ENCODE measurements at regions not wholly inside any gene's neighbourhood (a gene's known extent, or its start where the extent isn't known, plus 50 kb on each side); places are given as distances from the start of the nearest gene placed in this dataset.
A peak's percentile ranks its signal among the peaks of the same experiment; 100 is the strongest.

DNA sequence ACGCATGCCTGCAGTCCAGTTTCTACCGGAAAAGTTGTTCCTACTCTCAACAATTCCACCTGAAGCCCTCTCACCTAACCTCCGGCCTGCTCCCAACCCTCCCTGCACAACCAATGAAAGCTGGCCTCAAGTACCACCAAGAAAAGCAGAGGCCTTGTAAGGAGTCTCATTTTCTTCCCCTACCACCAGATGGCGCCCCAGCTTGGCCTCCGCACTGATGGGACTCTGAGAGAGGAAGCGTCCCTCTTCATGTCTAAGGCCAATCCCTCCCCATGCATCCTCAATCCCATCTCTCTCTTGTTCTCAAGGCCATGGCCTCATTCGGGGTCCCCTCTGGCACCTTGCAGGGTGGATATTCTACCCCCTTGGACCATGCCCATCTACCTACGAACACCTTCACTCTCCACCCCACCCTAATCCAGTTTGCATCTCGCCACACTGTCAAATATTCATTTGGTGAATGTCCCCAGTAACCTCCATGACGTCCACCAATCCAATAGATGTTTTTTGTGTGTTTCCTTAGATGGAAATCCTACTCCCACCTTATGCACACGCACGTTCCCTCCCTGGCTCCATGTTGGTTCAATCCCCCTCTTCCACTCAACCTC is 412.8 kb downstream of the ZNF536 start:
- peak; percentile 86 for ATAC-seq
- intact Hi-C loops (cut with DNase I), result no loop called here

GRCh38 chr19:30783936-30784335 is 411.8 kb downstream of the ZNF536 start:
- Histone ChIP-seq H3K4me1 (no peaks in the 10 kb centered on the region), H3K27me3 (no peaks in the 10 kb centered on the region), H3K36me3 (no peaks in the 10 kb centered on the region), H3K4me3 (no peak overlapping the region), H3K9me3 (no peaks in the 10 kb centered on the region), H3K27ac (no peak overlapping the region)
- DNase-seq (no peak), ATAC-seq (no peak)
- intact Hi-C loops (cut with DNase I), result no loop called here
- no peak for TF ChIP-seq CTCF (IDR thresholded peaks at IDR 0.05)

More for the DNA sequence above, 412.8 kb downstream of the ZNF536 start:
- Histone ChIP-seq H3K9me3 (no peaks in the 10 kb centered on the region), H3K36me3 (no peaks in the 10 kb centered on the region), H3K27me3 (no peaks in the 10 kb centered on the region), H3K27ac (no peak overlapping the region), H3K4me3 (no peak overlapping the region), H3K4me1 (no peaks in the 10 kb centered on the region)
- TF ChIP-seq CTCF (IDR thresholded peaks at IDR 0.05), result peak; percentile 72
- DNase-seq, result peak; percentile 77

GRCh38 chr19:30783212-30783611 is 411.0 kb downstream of the ZNF536 start:
- no peak for TF ChIP-seq CTCF (IDR thresholded peaks at IDR 0.05)
- intact Hi-C loops (cut with DNase I), result no loop called here
- Histone ChIP-seq H3K36me3 (no peaks in the 10 kb centered on the region), H3K4me1 (no peaks in the 10 kb centered on the region), H3K27me3 (no peaks in the 10 kb centered on the region), H3K9me3 (no peaks in the 10 kb centered on the region), H3K4me3 (no peak overlapping the region), H3K27ac (no peak overlapping the region)
- DNase-seq (no peak), ATAC-seq (no peak)

DNA sequence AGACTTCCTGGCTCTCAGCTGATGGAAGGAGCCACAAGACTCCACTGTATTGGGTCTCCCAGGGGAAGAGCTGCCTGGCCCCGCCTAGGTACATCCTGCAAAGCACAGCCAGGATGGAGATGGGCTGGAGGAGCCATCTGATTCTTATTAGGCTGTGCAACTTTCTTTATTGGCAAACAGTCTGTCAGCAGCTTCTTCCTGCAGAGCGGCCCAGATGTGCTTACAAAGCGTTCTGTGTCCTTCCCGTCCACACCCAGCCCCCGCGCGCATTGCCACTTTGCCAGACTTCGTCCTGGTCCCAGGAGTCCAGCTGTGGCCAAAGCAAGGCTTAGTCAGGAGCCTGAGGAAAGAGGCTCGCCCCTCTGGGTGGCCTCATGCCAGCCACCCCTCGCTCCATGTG is 409.3 kb downstream of the ZNF536 start:
- no peak overlapping the region for H3K27ac ChIP-seq
- no peaks in the 10 kb centered on the region for H3K4me1 ChIP-seq
- no peak for TF ChIP-seq CTCF (IDR thresholded peaks at IDR 0.05)
- no peak overlapping the region for H3K4me3 ChIP-seq
- no peak for DNase-seq
- no peak for ATAC-seq
- intact Hi-C loops (cut with DNase I), result no loop called here
- H3K36me3 ChIP-seq, result no peaks in the 10 kb centered on the region
- H3K27me3 ChIP-seq, result no peaks in the 10 kb centered on the region
- H3K9me3 ChIP-seq, result no peaks in the 10 kb centered on the region

DNA sequence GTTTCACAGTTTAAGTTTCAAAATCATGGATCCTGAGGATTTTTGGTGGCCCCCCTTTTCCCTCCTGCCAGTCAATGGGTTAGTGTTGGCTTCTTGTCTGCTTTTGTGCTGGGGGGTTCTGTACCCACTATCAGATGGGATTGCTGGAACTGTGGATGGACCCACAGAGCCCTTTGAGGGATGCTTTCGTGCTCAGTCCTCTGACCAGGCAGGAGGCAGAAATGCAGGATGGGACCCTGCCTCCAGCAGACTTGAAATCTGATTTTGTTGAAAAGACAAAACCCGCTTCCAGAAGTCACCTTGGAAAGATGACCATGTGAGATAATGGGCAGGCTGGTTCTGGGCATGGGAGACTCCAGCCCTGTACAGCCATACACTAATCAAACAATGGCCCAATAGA is 408.9 kb downstream of the ZNF536 start:
- intact Hi-C loops (cut with DNase I), result no loop called here

More for the DNA sequence above, 408.9 kb downstream of the ZNF536 start:
- no peak for TF ChIP-seq CTCF (IDR thresholded peaks at IDR 0.05)
- ATAC-seq, result no peak
- Histone ChIP-seq H3K36me3 (no peaks in the 10 kb centered on the region), H3K4me3 (no peak overlapping the region), H3K4me1 (no peaks in the 10 kb centered on the region), H3K9me3 (no peaks in the 10 kb centered on the region), H3K27me3 (no peaks in the 10 kb centered on the region), H3K27ac (no peak overlapping the region)
- no peak for DNase-seq
